ENCODE measurements at regions not wholly inside any gene's neighbourhood (a gene's known extent, or its start where the extent isn't known, plus 50 kb on each side); places are given as distances from the start of the nearest gene placed in this dataset.

DNA sequence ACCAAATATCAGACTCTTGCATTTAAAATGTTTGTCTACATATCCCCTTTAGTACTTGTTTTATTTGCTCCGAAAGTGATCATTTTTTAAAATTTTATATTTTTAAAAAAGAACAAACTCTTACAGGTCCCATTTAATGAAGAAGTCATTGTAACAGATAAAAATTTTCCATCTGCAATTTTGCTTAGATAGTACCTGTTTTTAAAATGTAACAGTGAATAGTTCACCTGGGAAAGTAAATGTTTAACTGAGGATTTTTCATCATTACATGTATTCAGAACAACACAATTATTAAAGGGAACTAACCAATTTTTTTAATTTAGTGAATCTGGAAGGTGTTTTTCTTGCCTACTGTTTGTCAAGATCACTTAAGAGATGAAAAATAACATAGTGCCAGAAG lies 1099.5 kb upstream of the PHF14 start:
- TF ChIP-seq EZH2 (IDR thresholded peaks at IDR 0.05; ENCODE audit: low read length): no peak
- TF ChIP-seq, protein P1, sequence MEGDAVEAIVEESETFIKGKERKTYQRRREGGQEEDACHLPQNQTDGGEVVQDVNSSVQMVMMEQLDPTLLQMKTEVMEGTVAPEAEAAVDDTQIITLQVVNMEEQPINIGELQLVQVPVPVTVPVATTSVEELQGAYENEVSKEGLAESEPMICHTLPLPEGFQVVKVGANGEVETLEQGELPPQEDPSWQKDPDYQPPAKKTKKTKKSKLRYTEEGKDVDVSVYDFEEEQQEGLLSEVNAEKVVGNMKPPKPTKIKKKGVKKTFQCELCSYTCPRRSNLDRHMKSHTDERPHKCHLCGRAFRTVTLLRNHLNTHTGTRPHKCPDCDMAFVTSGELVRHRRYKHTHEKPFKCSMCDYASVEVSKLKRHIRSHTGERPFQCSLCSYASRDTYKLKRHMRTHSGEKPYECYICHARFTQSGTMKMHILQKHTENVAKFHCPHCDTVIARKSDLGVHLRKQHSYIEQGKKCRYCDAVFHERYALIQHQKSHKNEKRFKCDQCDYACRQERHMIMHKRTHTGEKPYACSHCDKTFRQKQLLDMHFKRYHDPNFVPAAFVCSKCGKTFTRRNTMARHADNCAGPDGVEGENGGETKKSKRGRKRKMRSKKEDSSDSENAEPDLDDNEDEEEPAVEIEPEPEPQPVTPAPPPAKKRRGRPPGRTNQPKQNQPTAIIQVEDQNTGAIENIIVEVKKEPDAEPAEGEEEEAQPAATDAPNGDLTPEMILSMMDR (optimal IDR thresholded peaks at IDR 0.05 in 1 of 3, IDR thresholded peaks at IDR 0.05 in 1 of 3, conservative IDR thresholded peaks at IDR 0.05 in 1 of 3; ENCODE audit: extremely low read depth in 1 of 3, insufficient read depth in 2 of 3, low read length in 3 of 3): no peak
- no peak overlapping the region for H3K27ac ChIP-seq (ENCODE audit: control insufficient read depth, insufficient read depth, low read length)
- no peaks in the 10 kb centered on the region for H4K20me1 ChIP-seq (ENCODE audit: control insufficient read depth, extremely low read depth, insufficient read depth, low read length)
- no peak overlapping the region for H3K4me2 ChIP-seq (ENCODE audit: control insufficient read depth, extremely low read depth, insufficient read depth, low read depth, low read length)
- dilution Hi-C loops (cut with MboI; ENCODE audit: extremely low pct_ligation_motif_present, low sequenced_read_pairs): no loop called here
- H3K79me2 ChIP-seq (ENCODE audit: control insufficient read depth, insufficient read depth, low read length): no peaks in the 10 kb centered on the region
- DNase-seq (ENCODE audit: low read depth, low spot score): no peak
- H3K9ac ChIP-seq (ENCODE audit: control insufficient read depth, extremely low read depth, insufficient read depth, low read length): no peak overlapping the region
- no peaks in the 10 kb centered on the region for H3K9me1 ChIP-seq (ENCODE audit: control insufficient read depth, extremely low read depth, insufficient read depth, low read length)
- H3K4me3 ChIP-seq (ENCODE audit: control insufficient read depth in 2 of 3, extremely low read depth in 1 of 3, insufficient read depth in 2 of 3, low read depth in 1 of 3, low read length in 3 of 3): no peak overlapping the region
- no peaks in the 10 kb centered on the region for H3K36me3 ChIP-seq (ENCODE audit: control insufficient read depth in 2 of 2, extremely low read depth in 1 of 2, insufficient read depth in 2 of 2, low read length in 2 of 2)
- H2AFZ ChIP-seq (ENCODE audit: control insufficient read depth, low read length): no peak overlapping the region
- FAIRE-seq: no peak
- H3K27me3 ChIP-seq (ENCODE audit: control insufficient read depth, extremely low read depth, insufficient read depth, low read length): no peaks in the 10 kb centered on the region
- H3K4me1 ChIP-seq (ENCODE audit: control insufficient read depth, extremely low read depth, insufficient read depth, low read length): no peaks in the 10 kb centered on the region
- H3K9me3 ChIP-seq (ENCODE audit: control insufficient read depth, low read depth, low read length): no peaks in the 10 kb centered on the region

GRCh38 chr7:9876053-9876452 lies 1097.6 kb upstream of the PHF14 start:
- Histone ChIP-seq H2AFZ (ENCODE audit: control insufficient read depth, low read length) (no peak overlapping the region), H3K27me3 (ENCODE audit: control insufficient read depth, extremely low read depth, insufficient read depth, low read length) (no peaks in the 10 kb centered on the region), H3K9ac (ENCODE audit: control insufficient read depth, extremely low read depth, insufficient read depth, low read length) (no peak overlapping the region), H3K4me3 (ENCODE audit: control insufficient read depth in 2 of 3, extremely low read depth in 1 of 3, insufficient read depth in 2 of 3, low read depth in 1 of 3, low read length in 3 of 3) (no peak overlapping the region), H3K4me2 (ENCODE audit: control insufficient read depth, extremely low read depth, insufficient read depth, low read depth, low read length) (no peak overlapping the region), H3K36me3 (ENCODE audit: control insufficient read depth in 2 of 2, extremely low read depth in 1 of 2, insufficient read depth in 2 of 2, low read length in 2 of 2) (no peaks in the 10 kb centered on the region), H3K4me1 (ENCODE audit: control insufficient read depth, extremely low read depth, insufficient read depth, low read length) (no peaks in the 10 kb centered on the region), H3K27ac (ENCODE audit: control insufficient read depth, insufficient read depth, low read length) (no peak overlapping the region), H4K20me1 (ENCODE audit: control insufficient read depth, extremely low read depth, insufficient read depth, low read length) (no peaks in the 10 kb centered on the region), H3K79me2 (ENCODE audit: control insufficient read depth, insufficient read depth, low read length) (no peaks in the 10 kb centered on the region), H3K9me1 (ENCODE audit: control insufficient read depth, extremely low read depth, insufficient read depth, low read length) (no peaks in the 10 kb centered on the region), H3K9me3 (ENCODE audit: control insufficient read depth, low read depth, low read length) (no peaks in the 10 kb centered on the region)
- DNase-seq (ENCODE audit: low read depth, low spot score) (no peak), FAIRE-seq (no peak)
- dilution Hi-C loops (cut with MboI; ENCODE audit: extremely low pct_ligation_motif_present, low sequenced_read_pairs): no loop called here
- TF ChIP-seq EZH2 (IDR thresholded peaks at IDR 0.05; ENCODE audit: low read length): no peak
- TF ChIP-seq, protein P1 (optimal IDR thresholded peaks at IDR 0.05 in 1 of 3, IDR thresholded peaks at IDR 0.05 in 1 of 3, conservative IDR thresholded peaks at IDR 0.05 in 1 of 3; ENCODE audit: extremely low read depth in 1 of 3, insufficient read depth in 2 of 3, low read length in 3 of 3): no peak

Data from keratinocyte (primary cell).